HG02610 (cell line): ENCODE measurements at regions not wholly inside any gene's neighbourhood (a gene's known extent, or its start where the extent isn't known, plus 50 kb on each side); places are given as distances from the start of the nearest gene placed in this dataset.
A peak's percentile ranks its signal among the peaks of the same experiment; 100 is the strongest.

Experiments
- ATAC-seq: cut with Tn5 transposase; IDR thresholded peaks from one replicate; pipeline ENCODE4 v1.9.1; 2021; ENCODE audit warnings: mild to moderate bottlenecking, moderate library complexity; ENCODE audit not compliant: unreplicated experiment

DNA sequence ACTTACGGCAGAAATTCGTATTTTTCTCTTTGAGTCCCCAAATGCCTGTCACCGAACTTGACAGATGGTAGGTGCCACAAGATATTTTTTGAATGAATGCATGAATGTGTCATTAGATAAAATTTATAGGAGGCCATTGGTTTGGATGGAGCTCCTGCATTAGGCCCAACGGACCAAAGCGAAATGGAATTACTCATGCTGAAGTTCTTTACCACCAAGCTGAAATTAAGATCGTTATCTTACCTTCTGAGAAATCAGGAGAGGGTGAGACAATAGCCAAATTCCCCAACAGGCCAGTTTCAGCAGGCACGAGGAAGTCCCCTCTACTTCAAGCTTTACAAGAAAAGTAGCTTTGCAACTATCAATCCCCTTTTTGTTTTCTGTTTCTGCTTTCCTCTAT, 452.5 kb upstream of the ARGLU1 start:
- no peak for ATAC-seq

DNA sequence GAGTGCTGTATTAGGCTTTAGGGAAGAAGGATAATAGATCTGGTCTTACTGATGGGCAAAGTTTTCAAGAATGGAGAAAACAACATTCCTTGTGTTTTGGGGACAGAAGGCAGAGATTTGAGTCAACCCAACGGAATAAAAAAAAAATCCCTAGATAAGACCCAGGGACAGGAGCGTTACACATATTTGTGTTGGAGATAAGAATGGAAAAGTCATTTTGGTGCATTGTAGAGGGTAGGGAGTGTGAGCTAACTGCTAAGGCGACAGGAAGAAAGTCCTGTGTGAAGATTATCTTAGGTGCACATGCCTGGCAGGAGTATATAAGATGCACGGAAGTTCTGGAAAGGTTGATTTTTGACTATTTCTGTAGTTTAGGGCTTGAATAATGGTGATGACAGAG, 450.3 kb upstream of the ARGLU1 start:
- no peak for ATAC-seq

DNA sequence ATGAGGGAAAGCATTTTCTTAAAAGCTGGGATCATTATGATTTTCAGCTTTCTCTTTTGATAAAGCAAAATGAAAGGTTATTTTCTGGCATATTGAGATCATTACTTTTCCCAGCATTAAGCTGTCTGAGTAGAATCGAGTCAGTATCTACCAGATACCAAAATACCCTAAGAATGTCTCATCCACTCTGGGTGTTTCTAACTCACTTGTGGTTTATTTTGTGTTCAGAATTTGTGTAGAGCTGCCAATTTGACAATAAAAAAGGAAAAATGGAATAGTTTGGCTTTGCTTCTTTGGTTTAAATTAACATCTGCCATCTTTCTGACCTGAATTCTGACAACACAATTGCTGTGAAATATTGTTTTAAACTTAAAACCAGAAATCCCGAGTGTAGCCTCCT, 438.7 kb upstream of the ARGLU1 start:
- no peak for ATAC-seq

DNA sequence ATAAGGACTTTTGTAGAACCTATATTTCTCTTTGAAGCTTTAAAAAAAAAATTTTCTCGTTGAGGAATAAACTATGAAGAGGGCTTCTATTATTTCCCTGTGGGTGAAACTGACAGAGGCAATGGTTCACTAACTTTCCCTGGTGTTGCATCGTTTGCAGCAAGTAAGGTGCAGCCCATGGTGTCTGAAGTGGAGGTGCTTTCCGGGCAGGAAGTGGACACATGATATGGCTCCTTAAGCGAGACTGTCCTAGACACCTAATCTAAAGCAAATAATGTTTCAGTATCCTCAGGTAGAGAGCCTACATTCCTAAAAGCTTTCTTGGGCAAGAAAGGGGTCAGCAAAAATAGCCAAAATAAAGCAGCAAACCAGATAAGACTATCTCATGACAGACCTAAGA, 437.6 kb upstream of the ARGLU1 start:
- no peak for ATAC-seq

DNA sequence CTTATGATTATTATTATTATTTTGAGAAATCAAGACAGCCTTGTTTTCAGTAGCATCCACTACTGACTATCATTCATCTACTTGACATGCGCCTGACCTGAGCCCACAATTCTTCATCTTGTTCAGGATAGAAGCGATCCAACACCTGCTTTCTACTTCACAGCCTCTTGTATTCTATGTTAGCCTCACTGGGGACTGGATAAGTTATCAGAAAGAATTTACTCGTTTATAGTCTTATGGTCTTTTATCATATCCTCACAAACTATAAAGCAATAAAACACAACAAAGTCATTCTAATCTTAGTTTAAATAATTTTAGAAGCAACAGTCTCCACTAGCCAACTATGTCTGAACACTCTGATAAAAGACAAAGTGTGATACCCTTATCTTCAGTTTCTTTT, 436.0 kb upstream of the ARGLU1 start:
- no peak for ATAC-seq

DNA sequence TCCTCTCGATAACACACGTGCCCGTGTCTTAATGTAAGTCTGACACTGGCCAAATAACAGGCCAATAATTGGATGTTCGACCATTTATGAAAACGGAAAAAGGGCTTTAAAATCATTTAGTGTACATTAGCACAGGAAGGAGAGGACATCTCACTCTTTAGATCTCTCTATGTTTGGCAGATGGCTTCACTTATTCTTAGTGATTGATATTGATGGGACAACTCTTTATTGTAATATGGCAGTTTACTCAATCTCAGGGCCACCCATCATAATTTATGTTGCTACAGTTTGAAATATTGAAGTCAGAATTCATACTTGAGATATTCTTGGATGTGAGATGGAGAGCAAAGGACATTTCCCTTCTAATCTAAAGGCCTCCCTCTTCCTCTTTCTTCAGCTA, 430.7 kb upstream of the ARGLU1 start:
- ATAC-seq = no peak

DNA sequence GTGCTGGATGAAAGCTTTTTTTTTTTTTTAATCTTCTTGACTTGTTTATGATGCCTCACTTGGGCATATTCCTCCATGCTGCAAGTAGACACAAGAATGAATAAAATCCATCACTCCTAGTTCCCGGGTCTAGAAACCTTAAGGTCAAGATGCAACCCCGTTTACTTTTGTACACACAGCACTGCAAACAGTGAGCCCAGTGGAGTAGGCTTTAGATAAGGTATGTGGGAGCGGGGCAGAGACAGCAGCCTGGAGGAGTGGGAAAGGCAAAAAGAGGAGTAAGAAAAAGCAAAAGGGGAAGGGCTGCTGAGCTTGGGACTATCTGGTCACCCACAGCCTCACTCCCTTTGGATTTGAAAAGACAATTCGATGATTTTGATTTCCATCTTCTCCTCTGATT, 429.8 kb upstream of the ARGLU1 start:
- no peak for ATAC-seq

DNA sequence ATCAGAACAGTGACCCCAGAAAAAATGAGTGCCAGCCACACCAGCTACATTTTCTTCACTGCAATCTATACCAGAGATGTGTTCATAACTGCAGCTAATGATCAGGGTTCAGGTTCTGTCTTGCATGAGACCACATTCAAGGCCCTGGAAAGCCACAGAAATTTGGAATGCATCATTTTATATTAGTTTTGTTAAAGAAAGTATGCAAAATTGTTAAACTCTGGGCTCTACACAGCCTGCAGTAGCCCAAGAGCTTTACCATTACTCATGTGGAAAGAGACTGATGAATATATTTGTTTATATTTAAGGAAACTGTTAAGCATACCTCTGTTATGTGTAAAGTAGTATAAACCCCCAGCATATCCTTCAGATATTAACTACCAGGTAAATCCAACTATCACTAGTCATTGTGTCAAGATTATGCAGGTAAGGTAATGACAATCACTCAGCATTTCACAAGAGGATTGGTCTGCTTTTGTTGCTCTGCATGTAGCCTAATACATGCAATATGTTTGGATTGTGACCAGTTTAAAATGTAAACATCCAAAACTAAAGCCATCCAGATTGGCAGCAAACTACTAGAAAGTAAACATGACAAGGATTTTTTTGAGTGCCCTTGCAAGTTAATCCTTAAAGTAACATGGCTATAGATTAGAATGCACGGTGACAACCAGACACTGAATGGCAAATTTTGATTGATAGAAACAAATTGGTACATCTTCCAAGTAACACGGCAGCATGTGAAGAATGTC, 429.1 kb upstream of the ARGLU1 start:
- ATAC-seq = no peak

DNA sequence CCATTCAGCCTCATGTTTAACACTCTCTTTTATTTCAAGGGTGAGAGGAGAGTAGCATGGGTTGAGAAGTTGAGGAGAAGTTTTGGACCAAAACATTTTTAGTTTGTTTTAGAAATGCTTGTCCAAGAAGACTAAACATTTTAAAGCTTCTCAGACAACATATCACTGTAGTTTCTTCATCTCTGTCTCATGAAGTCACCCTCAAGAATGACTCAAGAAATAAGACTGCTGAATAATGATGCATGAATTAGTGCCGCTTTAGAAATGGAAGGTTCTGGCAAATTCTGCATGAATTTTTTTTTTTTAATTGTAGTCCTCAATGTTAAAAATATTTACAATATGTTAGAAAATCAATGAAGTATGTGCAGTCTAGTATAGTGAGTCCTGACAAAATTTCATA, 422.7 kb upstream of the ARGLU1 start:
- ATAC-seq = no peak

DNA sequence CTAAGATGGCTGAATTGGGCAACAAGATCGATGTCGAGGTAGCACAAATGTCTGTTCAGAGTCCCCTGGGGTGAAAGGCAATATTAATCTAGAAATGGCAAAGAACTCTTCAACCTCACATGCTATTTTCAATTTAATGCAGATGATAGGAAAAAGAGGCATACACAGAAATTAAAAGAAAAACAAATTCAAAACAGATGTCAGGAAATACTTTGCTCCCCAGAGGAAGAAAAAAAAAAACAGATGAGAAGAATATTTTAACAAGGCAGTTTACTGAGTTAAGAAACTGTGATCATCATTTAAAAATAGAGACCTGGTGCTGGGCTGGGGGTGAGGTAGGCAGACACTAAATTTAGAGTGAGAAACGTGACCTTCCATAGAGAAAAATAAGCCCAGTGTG, 421.9 kb upstream of the ARGLU1 start:
- ATAC-seq = no peak

DNA sequence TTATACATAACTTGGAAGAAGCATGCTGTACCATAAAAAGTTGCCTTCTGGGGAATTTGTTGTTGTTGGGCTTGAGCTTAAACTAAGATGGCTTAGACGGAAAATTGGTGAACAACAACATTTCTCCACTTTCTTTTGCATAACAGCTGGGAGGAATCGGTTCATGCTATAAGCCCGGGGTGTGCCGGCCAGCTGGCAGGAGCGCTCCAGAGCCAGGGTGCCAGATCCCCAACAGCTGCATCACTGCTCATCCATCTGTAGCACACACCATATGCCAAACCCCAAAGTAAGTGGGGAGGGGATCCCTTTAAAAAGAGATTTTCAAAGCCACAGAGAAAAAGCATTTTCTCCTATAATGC, 419.5 kb upstream of the ARGLU1 start:
- no peak for ATAC-seq

DNA sequence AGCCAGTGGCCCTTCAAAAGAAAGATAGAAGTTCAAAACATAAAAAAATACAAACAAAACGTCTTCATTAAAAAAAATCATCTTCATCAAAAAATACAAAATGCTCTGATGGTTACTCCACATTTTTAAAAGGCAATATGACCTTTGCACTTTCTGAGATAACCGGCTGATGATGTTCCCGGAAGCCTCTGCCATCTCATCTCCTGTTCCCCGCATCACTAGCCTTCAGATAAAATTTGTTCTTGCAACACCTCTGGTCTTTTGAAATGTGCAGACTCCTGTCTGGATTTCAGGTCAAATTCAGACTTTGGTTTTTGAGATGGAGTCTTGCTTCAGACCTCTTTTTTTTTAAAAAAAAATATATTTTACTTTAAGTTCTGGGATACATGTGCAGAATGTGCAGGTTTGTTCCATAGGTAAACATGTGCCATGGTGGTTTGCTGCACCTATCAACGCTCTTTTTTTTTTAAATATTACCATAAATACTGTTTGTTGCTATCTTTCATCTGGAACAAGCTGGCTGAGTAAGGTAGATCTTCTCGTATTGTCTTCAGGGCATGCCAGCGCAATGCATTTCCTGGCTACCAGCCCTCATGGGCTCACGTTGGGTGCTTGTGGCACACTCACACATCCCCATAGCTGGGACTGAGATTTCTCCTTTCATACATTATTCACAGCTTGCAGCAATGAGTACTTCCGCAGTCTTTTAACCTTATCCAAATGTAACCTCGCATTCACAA, 418.9 kb upstream of the ARGLU1 start:
- no peak for ATAC-seq

DNA sequence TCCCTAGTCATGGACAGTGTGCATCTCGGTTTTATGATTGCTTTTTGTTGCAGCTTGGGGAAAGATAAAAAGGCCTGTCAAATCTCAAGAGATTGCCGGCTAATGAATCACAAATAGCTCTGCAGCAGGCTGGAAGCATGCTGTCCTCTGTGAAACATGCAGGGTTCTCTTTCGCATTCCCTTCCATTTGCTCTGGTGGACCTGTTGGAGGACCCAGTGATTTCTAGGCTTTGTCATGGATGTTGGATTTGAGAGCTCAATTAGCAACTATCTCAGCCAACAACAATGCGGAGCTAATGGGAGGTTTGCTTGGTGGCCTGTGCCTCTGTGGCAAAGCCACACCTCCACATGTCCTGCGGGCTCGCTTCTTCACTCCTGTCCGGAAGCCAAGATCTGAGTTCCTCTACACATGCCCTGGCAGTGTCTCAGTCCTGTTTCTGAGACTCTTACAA, 418.1 kb upstream of the ARGLU1 start:
- ATAC-seq = no peak

DNA sequence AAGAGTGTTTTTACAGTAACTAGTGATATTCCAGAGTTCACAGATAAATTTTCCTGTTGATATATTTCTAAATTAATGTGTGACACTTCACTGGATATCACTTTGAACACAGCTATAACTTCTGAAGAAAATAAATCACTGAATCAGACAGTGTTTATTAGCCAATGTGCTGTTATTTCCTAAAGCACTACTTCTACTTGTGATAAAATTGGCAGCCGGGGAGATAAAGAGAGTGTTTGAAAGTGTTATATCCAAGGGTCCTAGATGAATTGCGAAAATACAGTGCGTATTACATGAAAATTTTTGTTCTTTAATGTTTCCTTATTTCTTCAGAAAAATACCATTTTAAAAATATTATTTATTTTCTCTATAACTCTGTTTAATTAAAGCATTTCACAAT, 417.5 kb upstream of the ARGLU1 start:
- no peak for ATAC-seq

DNA sequence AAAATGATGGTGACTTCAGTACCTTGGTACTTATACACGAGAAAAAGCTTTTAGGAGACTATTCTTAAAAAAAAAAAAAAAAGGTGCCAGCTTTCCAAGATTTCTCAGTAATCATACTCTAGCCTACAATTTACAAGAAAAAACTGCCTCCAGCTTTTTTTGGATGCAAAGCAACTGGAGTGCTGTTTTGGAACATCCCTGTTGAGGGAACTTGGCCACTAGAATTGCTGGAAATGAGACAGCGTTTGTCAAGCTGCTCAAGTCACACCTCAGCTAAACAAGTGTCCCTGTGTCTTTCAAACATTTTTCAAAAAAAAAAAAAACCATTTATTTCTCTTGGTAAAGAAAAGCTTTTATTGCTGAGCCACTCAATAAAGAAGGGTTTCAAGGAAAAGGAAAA, 413.1 kb upstream of the ARGLU1 start:
- ATAC-seq = no peak

DNA sequence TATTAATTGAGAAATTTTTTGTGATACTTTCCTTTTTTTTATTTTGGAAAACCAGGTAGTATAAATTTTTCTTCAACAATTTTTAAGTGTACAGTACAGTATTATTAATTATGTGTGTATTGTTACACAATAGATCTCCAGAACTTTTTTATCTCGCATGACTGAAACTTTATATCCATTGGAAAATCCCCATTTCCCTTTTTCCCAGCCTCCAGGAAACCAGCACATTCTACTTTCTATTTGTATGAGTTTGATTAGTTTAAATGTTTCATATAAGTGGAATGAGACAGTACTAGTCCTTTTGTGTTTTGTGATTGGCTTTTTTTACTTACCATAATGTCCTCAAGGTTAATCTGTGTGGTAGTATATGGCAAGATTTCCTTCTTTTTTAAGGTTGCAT, 399.5 kb upstream of the ARGLU1 start:
- no peak for ATAC-seq

DNA sequence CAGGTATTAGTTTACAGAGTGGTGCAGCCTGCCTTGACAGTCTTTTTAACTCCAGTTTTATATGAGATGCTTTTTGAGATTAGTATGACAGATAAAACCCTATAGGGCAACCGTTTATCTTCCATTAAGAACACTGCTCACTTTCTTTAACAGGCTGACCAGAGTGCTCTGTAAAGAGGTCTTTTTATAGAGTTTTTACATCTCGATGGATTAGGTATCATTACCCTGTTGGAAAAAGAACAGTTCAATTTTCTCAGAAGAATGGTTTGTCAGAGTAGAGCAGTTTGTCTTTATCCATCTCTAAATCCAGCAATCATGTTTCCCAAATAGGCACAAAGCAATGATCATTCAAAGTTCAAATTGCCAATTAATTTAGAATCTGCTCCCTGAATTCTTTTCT, 395.2 kb upstream of the ARGLU1 start:
- no peak for ATAC-seq

DNA sequence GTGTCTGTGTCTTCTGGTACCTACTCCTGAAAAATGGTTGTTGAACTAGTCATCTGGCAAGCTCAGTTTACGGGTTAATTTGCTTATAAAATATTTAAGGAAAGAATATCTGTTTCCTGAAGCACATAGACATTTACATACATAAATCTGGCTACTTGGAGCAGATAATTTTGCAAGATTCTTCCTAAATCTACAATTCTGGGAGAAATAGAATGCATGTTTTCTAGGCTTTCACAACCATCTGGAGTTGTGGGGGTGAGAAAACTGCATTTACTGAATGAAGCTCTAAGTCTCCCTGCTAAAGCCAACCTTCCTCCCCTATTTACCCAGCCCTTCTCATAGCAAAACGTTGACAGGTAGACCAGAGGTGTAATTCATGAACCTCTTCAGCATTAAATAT, 393.7 kb upstream of the ARGLU1 start:
- no peak for ATAC-seq

DNA sequence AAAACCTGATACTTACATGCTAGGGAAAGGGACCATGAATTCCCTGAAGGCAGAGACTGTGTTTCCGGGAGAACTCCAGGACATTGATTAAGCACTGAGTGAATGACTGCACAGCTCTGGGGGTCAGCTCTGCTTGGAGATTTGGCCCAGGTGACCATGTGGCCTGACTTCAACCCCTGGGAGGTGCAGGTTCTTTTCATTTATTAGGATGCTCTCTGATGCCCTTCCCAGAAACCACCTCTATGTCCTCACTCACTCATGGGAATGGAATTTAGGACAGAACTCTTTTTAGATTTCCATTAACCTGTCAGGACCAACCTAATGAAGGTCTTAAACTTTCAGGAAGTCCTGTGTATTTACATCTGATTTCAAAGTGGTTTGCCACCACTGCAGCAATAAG, 393.3 kb upstream of the ARGLU1 start:
- no peak for ATAC-seq

DNA sequence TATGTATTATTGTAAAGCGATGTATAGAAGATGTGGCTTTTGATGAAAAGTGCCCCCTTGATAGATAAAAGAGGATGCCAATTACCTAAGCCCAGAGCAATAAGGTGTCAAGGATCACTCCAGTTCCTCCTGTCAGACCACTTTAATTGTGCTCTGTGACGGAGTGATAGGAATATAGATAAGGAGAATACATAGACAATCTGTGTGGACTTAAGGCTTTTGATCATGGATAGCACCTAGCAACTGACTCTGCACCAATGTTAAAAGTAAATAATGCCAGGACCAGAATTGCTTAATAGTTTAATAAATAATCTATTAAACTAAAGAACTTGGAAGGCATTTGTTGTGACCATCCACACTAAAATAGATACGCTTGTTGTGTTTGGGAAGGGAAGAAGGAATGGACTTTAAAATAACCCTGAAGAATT, 390.7 kb upstream of the ARGLU1 start:
- ATAC-seq = no peak

DNA sequence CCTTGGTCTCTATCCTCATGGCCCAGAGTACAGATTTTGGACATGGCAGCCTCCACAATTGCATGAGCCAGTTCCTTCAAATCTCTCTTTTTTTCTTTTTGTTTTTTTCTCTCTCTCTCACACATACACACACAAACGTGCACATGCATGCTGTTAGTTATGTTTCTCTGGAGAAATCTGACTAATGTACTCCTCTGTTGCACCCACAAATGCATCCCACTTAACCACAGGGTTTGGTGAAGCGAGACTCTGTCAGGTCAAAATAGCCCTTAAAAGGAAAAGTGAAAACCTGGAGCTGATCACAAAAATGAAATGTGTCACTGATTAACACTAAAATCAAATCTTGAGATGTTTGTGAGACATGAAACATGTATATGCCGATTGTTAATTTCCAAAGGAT, 374.6 kb upstream of the ARGLU1 start:
- peak; percentile 44 for ATAC-seq

DNA sequence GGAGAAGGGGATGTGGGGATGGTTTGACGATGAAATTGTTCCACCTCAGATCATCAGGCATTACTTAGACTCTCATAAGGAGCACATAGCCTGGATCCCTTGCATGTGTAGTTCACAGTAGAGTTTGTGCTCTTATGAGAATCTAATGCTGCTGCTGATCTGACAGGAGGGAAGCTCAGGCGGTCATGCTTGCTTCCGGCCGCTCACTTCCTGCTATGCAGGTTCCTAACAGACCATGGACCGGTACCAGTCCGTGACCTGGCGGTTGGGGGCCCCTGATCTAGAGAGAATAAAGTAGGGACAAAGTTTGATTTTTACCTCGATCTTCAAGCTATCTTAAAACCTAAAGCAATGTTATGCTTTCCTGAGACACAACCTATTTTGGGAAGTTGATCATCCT, 373.8 kb upstream of the ARGLU1 start:
- no peak for ATAC-seq

DNA sequence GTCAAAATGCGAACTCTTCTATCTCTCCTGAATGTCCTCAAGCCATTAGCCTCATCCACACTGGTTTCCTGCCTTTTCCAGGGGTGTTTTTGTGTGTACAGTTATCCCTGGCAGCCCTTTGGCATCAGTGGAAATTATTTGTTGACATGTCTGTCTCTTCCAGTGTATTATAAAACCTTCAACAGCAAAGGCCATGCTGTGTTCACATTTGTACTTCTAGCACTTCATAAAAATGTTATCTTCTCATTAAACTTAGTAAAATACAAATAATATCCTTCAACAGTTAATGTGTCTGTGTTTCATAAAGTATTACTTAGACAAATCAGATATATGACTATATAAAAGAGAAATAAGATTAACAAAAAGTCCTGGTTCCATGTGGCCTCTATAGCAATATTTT, 359.5 kb upstream of the ARGLU1 start:
- no peak for ATAC-seq
